GM10248 (cell line): ENCODE measurements at regions not wholly inside any gene's neighbourhood (a gene's known extent, or its start where the extent isn't known, plus 50 kb on each side); places are given as distances from the start of the nearest gene placed in this dataset.

ENCODE experiments used
- CTCF ChIA-PET: fragments of 300-600 bp; sonication (Branson Sonifier 250); formaldehyde crosslinking; extraction: SDS; loops from one replicate; lab custom pipeline; 2021; ENCODE audit warnings: antibody characterized with exemption; lab: Yijun Ruan, JAX
- POLR2A ChIA-PET: fragments of 350-650 bp; sonication (Branson Sonifier 250); formaldehyde crosslinking; extraction: SDS; loops from one replicate; lab custom pipeline; 2020; ENCODE audit warnings: antibody characterized with exemption; lab: Yijun Ruan, JAX
- DNase-seq: peaks from one replicate; pipeline ENCODE4 v3.0.0; 2012; ENCODE audit errors: extremely low spot score
- CTCF ChIP-seq: IDR thresholded peaks from 2 replicates; pipeline ENCODE4 v1.5.1; 2012; ENCODE audit warnings: mild to moderate bottlenecking, low read depth; ENCODE audit errors: extremely low read depth, missing control alignments, control extremely low read depth

DNA sequence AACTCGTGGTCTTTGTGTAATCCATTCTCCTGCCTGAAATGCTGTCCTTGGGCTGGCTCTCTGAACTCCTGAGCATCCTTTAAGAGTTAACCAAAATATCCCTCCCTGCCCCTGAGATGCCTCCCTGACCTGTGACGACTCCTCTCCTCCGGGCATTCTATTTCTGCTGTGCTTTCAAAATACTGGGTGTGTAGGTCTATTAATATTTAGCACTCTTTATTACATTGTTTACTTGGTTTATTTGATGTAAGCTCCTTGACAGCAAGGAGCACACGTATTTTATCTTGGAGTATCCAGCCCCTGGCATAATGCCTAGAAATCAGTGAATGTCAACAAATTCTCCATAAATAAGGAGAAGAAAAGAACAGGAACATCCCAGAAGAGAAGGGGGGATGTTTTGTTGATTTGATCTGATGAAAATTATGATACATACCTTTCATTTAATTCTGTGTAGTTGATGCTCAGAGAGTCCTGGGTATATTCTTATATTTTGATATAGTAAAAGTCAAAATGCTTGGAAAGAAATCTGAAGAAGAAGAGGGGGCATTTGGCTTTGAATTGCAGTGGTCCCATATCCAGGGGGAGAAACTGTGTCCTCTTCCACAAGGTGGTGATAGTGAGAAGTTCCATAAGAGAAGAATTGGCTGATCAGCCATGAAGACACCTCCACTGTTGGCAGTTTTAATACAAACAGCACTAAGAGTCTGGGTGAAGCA lies 107.7 kb upstream of the MPP7 start:
- ChIA-PET CTCF (interaction anchor here (1.3 kb wide), 2 partner anchors 17 to 29 kb away, joined by 3 to 5 read pairs; no protein-coding TSS in a partner anchor), POLR2A (no interaction called here)
- TF ChIP-seq CTCF, result no peak
- DNase-seq, result no peak

- no peak for TF ChIP-seq CTCF
- CTCF ChIA-PET, result interaction anchor here (1.3 kb wide), 1 partner anchor 30 kb away, joined by 3 read pairs; no protein-coding TSS in a partner anchor
- POLR2A ChIA-PET, result no interaction called here
- no peak for DNase-seq
Observed at GRCh38 chr10:28411136-28411460, 108.2 kb upstream of the MPP7 start.

GRCh38 chr10:28411648-28412047 lies 108.8 kb upstream of the MPP7 start:
- TF ChIP-seq CTCF, result no peak
- CTCF ChIA-PET, result interaction anchor here (0.7 kb wide), 1 partner anchor 20 kb away, joined by 3 read pairs; no protein-coding TSS in a partner anchor
- peak; percentile 31 for DNase-seq
- POLR2A ChIA-PET, result no interaction called here

GRCh38 chr10:28418069-28418468 lies 114.8 kb upstream of the WAC start:
- DNase-seq, result no peak
- no peak for TF ChIP-seq CTCF
- ChIA-PET CTCF (no interaction called here), POLR2A (no interaction called here)

- CTCF ChIA-PET, result interaction anchor here (1.0 to 2.7 kb wide), 5 partner anchors 11 to 238 kb away, joined by 3 to 10 read pairs (median 3); no protein-coding TSS in a partner anchor
- TF ChIP-seq CTCF, result no peak
- POLR2A ChIA-PET, result no interaction called here
- DNase-seq, result no peak
Observed at GRCh38 chr10:28425422-28425821, 107.5 kb upstream of the WAC start.

GRCh38 chr10:28426392-28427159 lies 106.3 kb upstream of the WAC start:
- ChIA-PET POLR2A (no interaction called here), CTCF (interaction anchor here (1.1 kb wide), 1 partner anchor 33 kb away, joined by 3 read pairs; no protein-coding TSS in a partner anchor)
- no peak for TF ChIP-seq CTCF
- no peak for DNase-seq
